ENCODE measurements at regions not wholly inside any gene's neighbourhood (a gene's known extent, or its start where the extent isn't known, plus 50 kb on each side); places are given as distances from the start of the nearest gene placed in this dataset.
A peak's percentile ranks its signal among the peaks of the same experiment; 100 is the strongest.
"Not testable (repeated sequence)": the region's sequence is repeated elsewhere in the genome, so short reads cannot be mapped to it uniquely, and the experiment has no call there.

DNA sequence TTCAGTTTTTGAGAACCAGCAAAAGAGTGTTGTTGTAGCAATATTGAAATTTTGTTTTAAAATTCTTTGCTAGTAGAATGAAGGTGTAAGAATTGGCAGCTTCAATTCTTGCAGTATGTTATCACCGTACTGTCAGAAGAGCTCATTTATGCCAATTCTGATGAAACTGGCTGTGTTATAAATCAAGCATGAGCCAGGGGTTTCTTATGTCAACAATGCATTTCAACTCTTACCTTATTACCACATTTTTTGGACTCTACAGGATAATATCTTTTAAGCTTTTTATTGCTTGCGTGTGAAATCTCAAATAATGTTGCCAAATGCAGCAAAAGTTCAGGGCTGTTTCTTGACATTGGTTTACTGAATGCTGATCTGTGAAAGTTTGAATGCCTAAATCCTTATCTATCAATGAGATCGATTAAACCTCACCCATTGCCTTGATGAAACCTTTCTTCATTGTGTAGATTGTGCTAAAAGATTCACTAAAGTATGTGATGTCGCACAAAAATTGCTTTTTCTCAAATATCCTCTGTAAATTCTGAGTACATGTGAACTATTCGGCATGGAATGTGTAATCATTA is 1389.3 kb upstream of the ZEB2 start:
- DNase-seq (ENCODE audit: low read depth) (no peak), FAIRE-seq (no peak)
- H3K36me3 ChIP-seq (ENCODE audit: control insufficient read depth, insufficient read depth, low read length) = no peaks in the 10 kb centered on the region
- TF ChIP-seq, protein P1, sequence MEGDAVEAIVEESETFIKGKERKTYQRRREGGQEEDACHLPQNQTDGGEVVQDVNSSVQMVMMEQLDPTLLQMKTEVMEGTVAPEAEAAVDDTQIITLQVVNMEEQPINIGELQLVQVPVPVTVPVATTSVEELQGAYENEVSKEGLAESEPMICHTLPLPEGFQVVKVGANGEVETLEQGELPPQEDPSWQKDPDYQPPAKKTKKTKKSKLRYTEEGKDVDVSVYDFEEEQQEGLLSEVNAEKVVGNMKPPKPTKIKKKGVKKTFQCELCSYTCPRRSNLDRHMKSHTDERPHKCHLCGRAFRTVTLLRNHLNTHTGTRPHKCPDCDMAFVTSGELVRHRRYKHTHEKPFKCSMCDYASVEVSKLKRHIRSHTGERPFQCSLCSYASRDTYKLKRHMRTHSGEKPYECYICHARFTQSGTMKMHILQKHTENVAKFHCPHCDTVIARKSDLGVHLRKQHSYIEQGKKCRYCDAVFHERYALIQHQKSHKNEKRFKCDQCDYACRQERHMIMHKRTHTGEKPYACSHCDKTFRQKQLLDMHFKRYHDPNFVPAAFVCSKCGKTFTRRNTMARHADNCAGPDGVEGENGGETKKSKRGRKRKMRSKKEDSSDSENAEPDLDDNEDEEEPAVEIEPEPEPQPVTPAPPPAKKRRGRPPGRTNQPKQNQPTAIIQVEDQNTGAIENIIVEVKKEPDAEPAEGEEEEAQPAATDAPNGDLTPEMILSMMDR (IDR thresholded peaks at IDR 0.05; ENCODE audit: insufficient read depth, low read length, severe bottlenecking) = no peak
- no peak overlapping the region for H3K4me3 ChIP-seq (ENCODE audit: low read depth, low read length)
- no peaks in the 10 kb centered on the region for H3K27me3 ChIP-seq (ENCODE audit: control insufficient read depth, insufficient read depth, low read length)

DNA sequence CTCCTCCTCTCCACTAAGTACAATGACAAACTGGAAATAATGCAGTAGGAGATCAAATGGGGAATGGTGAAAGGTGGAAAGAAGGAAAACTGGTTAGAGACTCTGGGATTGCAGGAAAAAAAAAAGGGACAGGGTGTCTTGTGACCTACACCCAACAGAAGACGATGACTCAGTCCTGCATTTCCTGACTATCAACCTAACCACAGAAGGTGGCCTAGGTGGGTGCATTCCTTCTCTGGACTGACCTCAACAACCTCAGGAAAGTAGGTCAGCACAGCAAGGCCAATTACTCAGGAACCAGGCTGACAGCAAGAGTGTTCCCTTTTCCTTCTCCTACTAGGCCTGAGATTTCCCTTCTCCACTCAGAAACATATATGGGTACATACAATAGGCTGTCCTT is 1386.4 kb upstream of the ZEB2 start:
- TF ChIP-seq, protein P1 (IDR thresholded peaks at IDR 0.05; ENCODE audit: insufficient read depth, low read length, severe bottlenecking) = no peak
- DNase-seq (ENCODE audit: low read depth) (peak; percentile 87), FAIRE-seq (no peak)
- H3K4me3 ChIP-seq (ENCODE audit: low read depth, low read length) = no peak overlapping the region
- no peaks in the 10 kb centered on the region for H3K27me3 ChIP-seq (ENCODE audit: control insufficient read depth, insufficient read depth, low read length)
- no peaks in the 10 kb centered on the region for H3K36me3 ChIP-seq (ENCODE audit: control insufficient read depth, insufficient read depth, low read length)

DNA sequence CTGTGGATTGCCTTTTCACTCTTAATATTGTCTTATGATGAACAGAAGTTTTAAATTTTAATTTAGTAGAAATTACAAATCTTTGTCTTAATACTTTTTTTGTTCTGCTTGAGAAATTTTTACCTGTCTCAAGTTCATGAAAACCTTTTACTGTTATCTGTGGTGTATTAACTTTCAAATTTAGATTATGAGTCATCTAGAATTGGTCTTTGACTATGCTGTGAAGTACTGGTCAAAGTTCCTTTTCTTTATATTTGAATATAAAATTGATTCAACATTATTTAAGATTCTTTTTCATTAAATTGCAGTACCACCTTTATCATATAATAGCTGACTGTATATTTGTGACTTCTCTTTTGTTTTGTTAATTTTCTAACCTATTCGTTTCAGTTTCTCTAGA is 1385.5 kb upstream of the ZEB2 start:
- H3K27me3 ChIP-seq (ENCODE audit: control insufficient read depth, insufficient read depth, low read length) = no peaks in the 10 kb centered on the region
- FAIRE-seq (no peak), DNase-seq (ENCODE audit: low read depth) (peak; percentile 19)
- no peaks in the 10 kb centered on the region for H3K36me3 ChIP-seq (ENCODE audit: control insufficient read depth, insufficient read depth, low read length)
- no peak overlapping the region for H3K4me3 ChIP-seq (ENCODE audit: low read depth, low read length)
- TF ChIP-seq, protein P1 (IDR thresholded peaks at IDR 0.05; ENCODE audit: insufficient read depth, low read length, severe bottlenecking) = no peak

DNA sequence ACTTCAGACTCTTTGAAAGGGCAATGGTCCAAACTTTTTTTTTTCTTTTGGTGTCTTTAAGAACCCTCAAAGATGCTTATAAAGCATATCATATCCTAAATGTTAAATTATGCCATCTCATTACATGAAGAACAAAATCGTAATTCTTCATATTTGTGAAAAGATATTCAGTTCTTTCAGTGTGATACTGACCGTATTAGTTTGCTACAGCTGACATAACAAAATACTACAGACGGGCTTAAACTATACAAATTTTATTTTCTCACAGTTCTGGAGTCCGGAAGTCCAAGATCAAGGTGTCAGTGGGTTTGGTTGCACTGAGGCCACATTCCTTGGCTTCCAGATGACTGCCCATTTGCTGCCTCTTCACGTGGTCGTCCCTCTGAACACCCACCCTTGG is 1377.2 kb upstream of the ZEB2 start:
- FAIRE-seq (no peak), DNase-seq (ENCODE audit: low read depth) (no peak)
- Histone ChIP-seq H3K36me3 (ENCODE audit: control insufficient read depth, insufficient read depth, low read length) (no peaks in the 10 kb centered on the region), H3K4me3 (ENCODE audit: low read depth, low read length) (no peak overlapping the region), H3K27me3 (ENCODE audit: control insufficient read depth, insufficient read depth, low read length) (no peaks in the 10 kb centered on the region)
- TF ChIP-seq, protein P1 (IDR thresholded peaks at IDR 0.05; ENCODE audit: insufficient read depth, low read length, severe bottlenecking) = no peak

DNA sequence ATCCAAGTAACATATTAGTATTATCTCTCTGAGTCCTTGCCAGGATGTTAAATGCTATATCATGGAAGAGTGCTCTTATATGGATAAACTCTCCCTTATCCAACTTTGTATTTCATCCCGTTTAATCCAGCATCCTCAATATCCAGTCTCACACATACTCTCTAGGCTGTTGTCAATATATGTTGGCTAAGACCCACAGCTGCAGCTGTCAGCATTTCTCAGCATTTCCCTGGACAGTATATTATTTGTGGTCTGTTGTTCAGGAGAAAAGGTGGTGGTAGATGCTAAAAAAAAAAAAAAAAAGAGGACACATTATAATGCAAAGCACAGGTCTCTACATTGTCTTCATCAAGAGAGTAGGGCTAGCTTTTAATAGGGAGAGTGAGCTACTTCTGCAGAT is 1368.0 kb upstream of the ZEB2 start:
- DNase-seq (ENCODE audit: low read depth) (no peak), FAIRE-seq (no peak)
- H3K27me3 ChIP-seq (ENCODE audit: control insufficient read depth, insufficient read depth, low read length) = no peaks in the 10 kb centered on the region

DNA sequence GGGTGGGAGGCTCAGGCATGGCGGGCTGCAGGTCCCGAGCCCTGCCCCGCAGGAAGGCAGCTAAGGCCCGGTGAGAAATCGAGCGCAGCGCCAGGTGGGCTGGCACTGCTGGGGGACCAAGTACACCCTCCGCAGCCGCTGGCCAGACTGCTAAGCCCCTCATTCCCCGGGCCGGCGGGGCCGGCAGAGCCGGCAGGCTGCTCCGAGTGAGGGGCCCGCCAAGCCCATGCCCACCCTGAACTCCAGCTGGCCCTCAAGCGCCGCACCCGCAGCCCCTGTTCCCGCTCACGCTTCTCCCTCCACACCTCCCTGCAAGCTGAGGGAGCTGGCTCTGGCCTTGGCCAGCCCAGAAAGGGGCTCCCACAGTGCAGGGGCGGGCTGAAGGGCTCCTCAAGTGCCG is 1361.1 kb upstream of the ZEB2 start:
- not testable (repeated sequence) for DNase-seq (ENCODE audit: low read depth); H3K4me3 ChIP-seq (ENCODE audit: low read depth, low read length); FAIRE-seq; H3K36me3 ChIP-seq (ENCODE audit: control insufficient read depth, insufficient read depth, low read length); H3K27me3 ChIP-seq (ENCODE audit: control insufficient read depth, insufficient read depth, low read length)

More for the DNA sequence above, 1368.0 kb upstream of the ZEB2 start:
- TF ChIP-seq, protein P1 (IDR thresholded peaks at IDR 0.05; ENCODE audit: insufficient read depth, low read length, severe bottlenecking) = no peak
- Histone ChIP-seq H3K36me3 (ENCODE audit: control insufficient read depth, insufficient read depth, low read length) (no peaks in the 10 kb centered on the region), H3K4me3 (ENCODE audit: low read depth, low read length) (no peak overlapping the region)

Measured in bronchial epithelial cell (primary cell).